ENCODE measurements at regions not wholly inside any gene's neighbourhood (a gene's known extent, or its start where the extent isn't known, plus 50 kb on each side); places are given as distances from the start of the nearest gene placed in this dataset.

- TF ChIP-seq EZH2 (IDR thresholded peaks at IDR 0.05; ENCODE audit: low read length), result no peak
- TF ChIP-seq, protein P1, sequence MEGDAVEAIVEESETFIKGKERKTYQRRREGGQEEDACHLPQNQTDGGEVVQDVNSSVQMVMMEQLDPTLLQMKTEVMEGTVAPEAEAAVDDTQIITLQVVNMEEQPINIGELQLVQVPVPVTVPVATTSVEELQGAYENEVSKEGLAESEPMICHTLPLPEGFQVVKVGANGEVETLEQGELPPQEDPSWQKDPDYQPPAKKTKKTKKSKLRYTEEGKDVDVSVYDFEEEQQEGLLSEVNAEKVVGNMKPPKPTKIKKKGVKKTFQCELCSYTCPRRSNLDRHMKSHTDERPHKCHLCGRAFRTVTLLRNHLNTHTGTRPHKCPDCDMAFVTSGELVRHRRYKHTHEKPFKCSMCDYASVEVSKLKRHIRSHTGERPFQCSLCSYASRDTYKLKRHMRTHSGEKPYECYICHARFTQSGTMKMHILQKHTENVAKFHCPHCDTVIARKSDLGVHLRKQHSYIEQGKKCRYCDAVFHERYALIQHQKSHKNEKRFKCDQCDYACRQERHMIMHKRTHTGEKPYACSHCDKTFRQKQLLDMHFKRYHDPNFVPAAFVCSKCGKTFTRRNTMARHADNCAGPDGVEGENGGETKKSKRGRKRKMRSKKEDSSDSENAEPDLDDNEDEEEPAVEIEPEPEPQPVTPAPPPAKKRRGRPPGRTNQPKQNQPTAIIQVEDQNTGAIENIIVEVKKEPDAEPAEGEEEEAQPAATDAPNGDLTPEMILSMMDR (optimal IDR thresholded peaks at IDR 0.05 in 1 of 3, IDR thresholded peaks at IDR 0.05 in 1 of 3, conservative IDR thresholded peaks at IDR 0.05 in 1 of 3; ENCODE audit: extremely low read depth in 1 of 3, insufficient read depth in 2 of 3, low read length in 3 of 3), result no peak
Measured at GRCh38 chr5:166073901-166074581, 2217.4 kb upstream of the WWC1 start.

All from keratinocyte (primary cell).